ENCODE measurements at regions not wholly inside any gene's neighbourhood (a gene's known extent, or its start where the extent isn't known, plus 50 kb on each side); places are given as distances from the start of the nearest gene placed in this dataset.

DNA sequence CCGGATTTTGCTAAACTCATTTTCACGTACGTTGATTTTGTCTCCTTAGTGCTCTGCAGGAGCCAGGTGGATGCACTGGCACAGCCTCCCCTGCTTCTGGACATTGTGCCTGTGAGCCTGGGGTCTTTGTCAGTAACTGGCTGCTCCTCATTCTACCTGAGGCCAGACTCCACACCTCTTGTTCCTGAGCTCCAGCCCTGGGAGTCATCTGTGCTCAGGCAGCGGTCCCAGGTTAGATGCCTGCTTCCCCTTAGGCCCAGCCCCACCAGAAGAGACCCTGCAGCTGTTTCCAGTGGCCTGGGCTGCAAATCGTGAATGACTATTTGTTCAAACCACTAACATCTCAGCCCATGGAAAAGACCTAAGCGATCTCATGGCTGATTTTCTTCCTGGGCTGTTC is 129.1 kb downstream of the ERMARD start:
- DNase-seq: no peak

DNA sequence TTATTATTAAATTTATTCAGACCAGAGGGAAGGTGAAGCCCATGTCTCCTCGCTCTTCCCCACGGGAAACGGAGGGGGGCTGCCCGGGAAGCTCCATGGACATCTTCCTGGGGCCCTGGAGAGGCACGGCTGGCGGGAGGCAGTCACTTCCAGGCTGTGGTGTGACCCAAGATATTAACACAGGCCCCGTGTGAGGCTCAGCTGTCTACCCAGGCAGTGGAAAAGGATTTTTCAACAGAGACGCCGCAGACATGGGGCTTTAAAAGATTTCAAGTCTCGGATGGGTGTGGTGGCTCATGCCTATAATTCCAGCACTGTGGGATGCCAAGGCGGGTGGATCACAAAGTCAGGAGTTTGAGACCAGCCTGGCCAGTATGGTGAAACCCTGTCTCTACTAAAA is 117.9 kb downstream of the ERMARD start:
- no peak for DNase-seq

DNA sequence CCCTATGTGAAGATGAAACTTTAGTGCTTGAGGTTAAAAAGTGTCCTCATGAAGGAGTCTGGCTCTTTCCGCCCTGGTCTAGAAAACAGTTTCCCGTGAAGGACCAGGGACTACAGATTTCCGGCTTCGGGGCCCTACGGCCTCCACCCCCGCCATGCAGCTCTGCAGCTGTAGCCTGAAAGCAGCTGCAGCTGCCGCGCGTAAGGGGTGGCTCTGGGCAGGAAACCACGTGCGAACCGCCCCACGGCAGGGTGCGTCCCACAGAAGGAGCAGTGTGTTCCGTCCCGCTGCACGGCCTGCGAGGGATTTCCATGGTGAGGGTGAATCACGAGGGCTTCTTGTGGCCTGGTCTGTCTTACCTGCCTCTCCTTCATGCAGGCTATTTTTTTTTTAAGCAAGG is 117.0 kb downstream of the ERMARD start:
- no peak for DNase-seq

DNA sequence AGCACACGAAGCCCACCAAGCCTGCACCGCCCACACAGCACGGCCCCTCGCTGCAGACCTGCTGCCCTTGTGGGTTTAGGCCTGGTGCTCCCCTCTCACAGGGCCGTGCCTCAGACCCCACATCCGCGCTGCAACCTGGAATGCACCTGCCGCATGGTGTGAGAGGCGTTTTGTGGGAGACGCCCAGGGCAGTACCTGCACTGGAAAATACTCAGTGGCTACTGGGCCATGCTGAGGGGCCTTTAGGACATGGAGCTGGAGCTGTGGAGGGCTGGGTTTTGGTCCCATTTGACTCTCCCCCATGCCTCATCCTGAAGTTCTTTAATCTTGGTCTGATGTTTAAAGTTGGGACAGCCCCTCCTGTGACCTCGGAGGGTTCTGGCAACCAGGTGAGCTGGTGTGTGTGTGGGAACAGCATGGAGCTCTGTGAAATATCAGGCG is 116.3 kb downstream of the ERMARD start:
- no peak for DNase-seq

DNA sequence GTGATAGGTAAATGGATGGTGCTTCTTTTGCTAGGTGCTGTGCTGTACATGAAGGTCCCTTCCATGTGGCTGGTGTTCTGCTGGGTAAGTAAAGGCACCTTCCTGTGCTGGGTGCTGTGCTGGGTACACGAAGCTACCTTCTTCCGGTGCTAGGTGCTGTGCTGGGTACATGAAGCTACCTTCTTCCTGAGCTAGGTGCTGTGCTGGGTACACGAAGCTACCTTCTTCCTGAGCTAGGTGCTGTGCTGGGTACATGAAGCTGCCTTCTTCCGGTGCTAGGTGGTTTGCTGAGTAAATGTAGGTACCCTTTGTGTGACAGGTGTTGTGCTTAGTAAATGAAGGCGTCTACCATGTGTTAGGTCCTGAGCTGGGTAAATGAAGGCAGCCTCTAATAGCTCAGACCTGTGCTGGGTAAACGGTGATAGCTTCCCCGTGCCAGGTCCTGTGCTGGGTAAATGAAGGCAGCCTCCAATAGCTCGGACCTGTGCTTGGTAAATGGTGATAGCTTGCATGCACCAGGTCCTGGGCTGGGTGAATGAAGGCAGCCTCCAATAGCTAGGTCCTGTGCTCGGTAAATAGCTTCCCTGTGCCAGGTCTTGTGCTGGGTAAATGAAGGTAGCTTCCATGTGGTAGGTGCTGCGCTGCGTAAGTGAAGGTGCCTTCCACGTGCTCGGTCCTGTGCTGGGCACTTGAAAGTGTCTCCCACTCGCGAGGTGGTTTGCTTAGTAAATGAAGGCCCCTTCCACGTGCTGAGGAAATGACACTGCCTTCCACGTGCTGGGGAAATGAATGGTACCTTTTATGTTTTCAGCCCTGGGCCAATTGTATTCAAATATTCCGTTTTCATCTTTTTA is 115.5 kb downstream of the ERMARD start:
- no peak for DNase-seq

DNA sequence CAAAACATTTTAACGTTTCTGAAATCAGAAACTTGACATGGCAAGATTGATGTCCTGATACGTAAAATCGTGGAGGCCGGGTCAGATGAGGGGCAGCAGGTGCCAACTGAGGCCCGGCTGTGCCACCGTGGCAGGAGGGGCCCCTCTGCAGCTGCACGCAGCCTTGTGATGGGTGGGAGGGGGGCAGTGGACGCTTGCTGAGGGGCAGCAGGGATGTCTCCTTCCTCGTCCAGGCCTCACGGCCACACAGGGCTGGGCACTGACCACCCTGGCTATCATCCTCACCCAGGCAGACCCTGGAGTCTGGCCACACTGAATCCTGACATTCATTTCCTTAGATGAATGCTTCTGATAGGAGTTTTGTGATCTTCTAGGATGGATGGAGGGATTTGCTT is 114.7 kb downstream of the ERMARD start:
- no peak for DNase-seq

DNA sequence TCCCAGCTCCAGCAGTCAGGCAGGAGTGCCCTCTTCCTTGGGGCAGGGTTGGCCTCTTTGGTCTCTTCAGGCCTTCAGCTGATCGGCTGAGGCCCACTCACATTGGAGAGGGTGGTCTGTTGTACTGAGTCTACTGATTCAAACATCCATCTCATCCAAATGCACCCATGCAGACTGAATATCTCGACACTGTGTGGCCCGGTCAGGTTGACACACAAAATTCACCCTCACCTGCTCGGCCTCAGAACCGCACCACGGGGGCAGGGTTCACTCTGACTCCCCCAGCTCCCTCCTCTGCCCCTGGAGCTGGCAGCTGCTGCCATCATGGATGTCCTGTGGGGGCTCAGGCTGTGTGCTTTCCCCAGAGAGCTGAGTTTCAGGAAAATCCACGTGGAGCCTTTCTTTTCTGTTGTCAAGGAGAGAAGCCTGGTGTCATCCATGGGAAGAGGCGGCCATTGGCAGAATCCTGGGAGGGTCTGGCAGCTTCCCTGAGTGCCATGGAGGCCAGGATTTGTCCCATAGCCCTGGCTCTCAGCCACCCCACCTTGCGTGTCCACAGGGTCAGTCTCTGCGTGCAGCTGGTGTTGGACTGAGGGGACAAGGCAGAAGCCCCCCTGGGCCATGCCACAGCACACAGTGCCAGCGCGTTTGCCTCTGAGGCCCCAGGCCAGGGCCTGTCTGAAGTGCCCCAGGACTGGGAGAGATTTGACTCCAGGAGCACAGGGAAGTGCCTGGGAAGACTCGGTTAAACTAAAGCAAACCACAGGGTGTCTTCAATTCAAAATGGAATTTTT is 114.1 kb downstream of the ERMARD start:
- no peak for DNase-seq

DNA sequence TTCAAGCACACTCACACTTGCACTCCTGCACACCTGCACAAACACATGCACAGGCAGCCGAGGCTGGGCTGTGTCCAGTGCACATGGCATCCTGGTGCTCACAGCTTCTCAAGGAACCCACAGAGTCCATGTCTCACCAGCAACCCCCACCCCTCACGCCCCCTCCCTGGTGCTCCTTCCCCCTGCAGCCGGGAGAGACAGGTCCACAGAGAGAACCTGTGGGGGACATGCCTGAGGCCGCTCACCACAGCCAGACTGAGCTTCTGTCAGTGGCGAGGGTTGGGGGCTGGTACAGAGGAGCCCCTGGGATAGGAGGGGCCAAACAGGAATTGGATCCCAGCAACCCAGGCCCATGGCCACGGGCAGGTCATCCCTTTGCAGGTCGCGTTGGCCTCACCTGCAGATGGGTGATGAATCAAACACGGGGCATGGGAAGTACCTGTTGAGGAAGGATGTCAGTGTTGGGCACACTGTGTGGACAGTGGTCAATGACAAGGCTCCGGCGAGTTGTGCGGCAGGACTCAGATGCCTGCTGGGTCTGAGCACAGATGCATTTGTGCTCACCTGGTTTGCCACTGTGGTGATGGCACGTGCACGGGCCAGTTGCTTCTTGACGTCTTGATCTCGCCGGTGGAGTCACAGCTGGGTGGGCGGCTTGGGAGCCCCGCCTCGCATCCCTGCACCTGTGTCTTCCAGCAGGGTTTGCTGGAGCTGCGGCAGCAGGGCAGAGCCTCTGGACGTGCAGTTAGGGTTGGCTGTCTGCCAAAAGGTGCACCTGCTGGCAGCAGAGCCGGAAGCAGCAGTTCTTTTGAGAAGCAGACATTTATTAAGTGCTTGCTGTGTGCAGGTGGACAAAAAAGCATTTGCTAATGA is 113.0 kb downstream of the ERMARD start:
- DNase-seq: no peak

DNA sequence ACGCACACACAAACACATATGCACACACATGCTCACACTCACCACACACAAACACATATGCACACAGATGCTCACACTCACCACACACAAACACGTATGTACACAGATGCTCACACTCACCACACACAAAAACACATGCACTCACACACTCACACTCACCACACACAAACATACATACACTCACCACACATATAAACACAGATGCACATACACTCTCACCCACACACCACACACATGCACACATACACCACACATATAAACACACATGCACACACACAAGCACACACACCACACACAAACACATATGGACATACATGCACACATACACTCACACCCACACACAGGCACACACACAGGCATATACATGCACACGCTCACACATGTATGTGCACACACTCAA is 112.3 kb downstream of the ERMARD start:
- no peak for DNase-seq

DNA sequence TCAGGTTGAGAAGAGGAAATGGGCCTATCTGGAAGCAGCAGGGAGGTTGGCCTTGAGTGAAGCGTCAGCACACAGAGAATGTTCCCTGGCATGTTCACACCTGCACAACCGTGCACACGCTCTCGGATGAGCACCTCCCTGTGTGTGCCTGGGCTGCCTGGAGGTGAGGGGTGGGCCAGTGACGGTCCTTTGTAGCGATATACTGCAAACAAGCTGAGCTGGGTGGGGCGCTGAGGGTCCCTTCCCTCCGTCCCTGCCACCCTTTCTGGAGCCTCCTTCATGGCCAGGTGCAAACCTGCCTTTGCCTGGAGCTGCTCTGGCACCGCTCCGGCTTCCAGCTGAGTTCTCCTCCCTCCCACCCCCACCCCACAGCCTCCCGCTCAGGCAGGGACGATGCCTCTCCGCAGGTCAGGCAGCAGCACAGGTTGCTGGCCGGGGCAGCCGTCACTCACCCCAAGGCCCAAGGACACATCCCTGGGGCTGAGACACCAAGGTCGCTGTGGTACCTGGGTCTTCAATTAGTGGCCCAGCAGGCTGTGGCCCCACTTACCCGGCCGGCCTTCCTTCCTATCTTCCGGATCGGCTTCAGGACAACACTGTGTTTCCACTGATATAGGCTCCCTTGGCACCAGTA is 111.6 kb downstream of the ERMARD start:
- DNase-seq: no peak

DNA sequence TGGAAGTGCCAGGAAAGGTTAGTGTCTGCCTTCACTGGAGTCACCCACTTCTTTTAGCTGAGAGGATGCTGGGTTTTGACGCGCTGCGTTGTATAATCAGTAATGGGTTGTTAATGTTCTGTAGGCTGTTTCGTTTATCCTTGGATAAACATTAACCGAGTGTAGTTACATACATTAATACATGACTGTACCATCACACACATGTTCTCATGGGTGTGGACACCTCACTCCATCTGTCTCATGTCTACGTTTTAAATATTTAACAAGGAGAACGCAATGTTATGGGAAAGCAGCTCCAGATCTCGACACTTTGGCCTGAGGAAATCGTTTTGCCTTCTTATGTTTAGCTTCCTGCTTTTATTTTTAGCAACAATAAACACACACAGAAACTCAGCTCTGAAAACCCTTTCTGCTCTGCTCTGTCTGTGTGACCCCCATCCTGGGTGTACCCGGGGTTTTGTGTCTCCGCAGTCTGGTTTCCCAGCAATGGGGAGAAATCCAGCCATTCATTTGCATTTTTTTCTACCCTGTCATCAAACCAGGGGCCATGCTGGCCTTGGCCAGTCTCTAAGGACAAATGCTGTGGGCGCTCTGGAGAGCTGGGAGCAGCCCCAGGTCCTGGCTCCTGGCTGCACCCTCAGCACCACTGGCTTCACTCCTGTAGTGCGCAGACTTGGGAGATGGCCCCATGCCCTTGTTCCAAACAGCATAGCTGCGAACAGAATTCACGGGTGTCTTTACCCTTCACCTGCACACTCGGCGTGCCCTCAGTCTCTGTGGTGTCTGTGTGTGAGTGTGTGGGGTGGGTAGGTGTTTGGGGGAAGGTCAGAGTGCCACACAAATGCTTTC is 110.8 kb downstream of the ERMARD start:
- no peak for DNase-seq

DNA sequence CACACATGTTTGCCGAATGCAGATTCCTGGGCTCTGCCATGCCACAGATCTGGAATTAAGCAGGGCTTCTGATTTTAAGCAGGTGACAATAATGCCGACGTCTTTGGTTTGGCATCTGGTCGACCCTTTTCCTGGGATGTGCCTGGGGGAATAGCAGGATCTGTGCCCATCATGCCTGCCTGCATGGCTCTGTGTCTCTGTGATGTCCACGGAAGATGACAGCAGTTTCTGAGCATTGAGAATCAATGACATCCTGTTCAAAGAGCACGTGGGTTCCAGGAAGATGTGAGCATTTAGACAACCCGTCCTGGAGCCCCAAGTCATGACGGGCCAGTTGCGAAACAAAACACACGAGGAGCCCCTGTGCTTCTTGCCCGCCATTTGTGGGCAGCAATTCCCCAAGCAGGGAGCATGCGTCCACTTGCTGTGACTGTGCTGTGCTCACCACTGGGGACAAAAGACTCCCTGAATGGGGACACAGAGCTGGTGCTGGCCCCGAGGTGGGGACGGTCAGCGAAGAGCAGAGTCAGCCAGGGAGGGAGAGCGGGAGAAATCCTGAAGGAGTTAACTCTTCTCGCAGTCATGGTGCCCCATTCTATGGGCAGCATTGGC is 110.1 kb downstream of the ERMARD start:
- no peak for DNase-seq

DNA sequence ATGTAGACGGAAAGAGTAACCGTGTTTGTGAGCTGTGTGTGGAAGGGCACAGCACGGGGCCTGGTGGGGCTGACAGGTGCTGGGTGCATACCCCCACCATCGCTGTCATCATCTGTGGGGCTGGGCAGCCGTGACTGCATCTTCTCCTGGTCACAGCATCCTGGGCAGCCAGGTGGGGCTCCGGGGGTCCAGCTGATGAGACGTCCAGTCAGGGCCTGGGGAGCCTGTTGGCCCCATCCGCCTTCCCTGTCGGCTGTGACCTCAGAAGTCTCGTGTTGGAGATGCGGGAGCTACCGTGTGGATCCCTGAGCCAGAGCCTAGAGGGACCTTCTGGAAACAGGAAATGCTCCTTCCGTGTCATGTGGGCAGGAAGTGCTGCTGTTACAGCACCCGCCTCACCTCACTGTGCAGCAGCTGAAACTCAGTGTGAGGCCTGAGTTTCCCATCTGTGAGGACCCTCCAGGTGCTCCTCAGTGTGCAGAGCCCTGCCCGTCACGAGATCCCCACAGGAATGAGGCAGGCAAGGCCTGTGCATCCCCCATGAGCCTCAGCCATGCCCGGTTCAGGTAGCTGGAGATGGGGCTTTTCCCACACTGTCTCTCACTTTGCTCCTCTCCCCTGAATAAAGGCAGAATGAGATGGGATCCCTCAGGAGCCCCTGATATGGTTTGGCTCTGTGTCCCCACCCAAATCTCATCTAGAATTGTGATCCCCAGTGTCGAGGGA is 108.7 kb downstream of the ERMARD start:
- DNase-seq: no peak

DNA sequence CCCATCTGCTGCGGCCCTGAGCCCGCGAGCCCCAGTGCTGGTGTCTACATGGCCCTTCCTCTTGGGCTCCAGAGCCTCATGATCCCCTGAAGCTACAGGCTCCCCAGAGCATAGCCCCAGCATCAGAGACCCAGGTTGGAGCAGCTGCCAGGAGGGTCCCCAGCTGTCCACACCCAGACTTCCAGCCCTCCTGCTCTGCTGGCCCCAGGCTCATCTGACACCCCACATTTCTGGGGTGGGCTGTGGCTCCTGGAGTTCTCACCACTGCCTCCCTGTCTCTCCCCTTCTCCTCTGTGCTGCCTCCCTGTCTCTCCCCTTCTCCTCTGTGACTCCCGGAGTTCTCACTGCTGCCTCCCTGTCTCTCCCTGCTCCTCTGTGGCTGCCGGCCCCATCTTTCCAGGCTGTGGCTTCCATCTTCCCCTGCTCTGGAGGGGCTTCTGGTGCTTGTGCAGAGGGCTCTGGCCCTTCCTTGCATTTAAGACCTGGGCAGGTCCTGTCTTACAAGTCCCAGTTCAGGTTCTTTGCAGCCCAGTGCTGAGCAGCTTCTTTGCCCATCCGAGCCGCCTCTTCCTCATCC is 108.1 kb downstream of the ERMARD start:
- DNase-seq: no peak

DNA sequence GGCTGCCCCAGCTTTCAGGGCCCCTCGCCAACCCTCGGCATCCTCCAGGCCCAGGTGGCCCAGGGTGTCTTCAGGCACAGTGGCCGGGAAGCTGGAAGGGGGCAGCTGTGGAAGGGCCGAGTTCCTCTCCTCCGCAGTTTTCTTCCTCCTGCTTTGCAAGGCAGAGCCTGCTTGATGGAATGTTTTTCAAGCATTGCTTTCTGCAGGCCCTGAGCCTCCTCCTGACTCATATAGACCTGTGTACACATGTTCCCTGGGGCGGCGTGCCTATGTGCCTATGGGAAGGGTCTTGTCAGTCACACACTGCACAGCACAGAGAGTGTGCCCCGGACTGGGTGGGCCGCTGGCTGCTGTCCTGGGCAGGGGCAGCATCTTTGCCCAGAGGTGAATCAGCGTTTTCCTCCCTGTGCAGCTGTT is 107.5 kb downstream of the ERMARD start:
- no peak for DNase-seq

DNA sequence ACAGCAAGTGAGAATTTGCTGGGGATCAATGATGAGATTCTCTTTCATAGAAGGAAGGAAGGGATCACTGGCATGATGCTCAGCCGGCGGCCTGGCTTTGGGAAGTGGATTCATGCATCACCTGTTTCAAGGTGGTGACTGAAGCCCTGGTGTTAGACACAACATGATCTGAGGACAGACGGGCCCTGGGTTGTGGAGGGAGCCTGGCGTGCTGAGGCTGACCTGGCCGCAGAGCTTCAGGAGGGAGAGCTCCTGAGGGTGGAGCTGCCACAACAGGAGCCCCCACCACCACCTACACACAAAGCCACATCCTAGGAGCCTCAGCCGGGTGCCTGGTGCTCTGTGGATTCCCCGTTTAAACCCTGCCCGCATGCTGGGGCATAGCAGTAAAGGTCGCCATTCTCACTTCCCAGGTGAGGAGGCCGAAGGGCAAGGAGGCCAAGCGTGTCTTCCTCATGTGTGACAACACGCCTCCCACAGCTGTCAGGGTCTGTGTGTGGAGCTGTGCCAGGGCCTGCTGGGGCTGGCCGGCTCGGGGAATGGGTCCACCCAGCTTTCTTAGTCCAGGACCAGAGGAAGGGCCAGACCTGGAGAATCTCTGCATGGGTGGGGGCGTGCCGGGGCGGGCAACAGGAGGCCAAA is 107.0 kb downstream of the ERMARD start:
- DNase-seq: no peak

DNA sequence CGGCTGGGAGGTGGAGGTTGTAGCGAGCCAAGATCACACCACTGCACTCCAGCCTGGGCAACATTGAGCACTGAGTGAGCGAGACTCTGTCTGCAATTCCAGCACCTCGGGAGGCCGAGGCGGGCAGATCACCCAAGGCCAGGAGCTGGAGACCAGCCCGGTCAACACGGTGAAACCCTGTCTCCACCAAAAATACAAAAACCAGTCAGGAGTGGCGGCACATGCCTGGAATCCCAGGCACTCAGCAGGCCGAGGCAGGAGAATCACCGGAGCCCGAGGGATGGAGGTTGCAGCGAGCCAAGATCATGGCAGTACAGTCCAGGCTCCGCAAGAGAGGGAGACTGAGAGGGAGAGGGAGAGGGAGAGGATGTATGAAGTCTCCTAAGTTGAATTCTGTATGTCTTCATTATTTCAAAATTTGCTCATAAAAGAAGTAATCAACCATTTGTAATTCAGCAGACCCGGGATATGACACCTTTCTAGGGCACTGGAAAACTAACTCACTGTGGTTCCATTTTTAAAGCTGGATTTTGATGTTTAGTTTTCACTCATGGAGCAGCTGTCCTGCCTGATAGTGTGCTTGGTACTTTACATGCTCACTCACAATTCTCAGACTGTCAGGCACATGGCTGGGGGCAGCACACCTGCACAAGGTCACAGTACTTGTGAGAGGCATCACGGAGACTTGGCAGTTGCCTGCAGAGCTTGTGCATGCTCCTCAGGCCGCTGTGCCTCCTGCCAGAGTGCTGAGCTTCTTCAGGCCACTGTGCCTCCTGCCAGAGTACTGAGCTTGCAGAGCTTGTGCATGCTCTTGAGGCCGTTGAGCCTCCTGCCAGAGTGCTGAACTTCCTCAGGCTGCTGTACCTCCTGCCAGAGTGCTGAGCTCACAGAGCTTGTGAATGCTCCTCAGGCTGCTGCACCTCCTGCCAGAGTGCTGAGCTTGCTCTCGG is 106.2 kb downstream of the ERMARD start:
- no peak for DNase-seq

Measured in T1000 (cell line).